ENCODE measurements at regions not wholly inside any gene's neighbourhood (a gene's known extent, or its start where the extent isn't known, plus 50 kb on each side); places are given as distances from the start of the nearest gene placed in this dataset.

GRCh38 chr11:134862587-134863195, 450.6 kb upstream of the B3GAT1 start:
- H3K27me3 ChIP-seq: no peaks in the 10 kb centered on the region
- H3K27ac ChIP-seq: no peak overlapping the region
- no peak overlapping the region for H3K4me3 ChIP-seq
- WGBS, 3 donors: 59 to 71% (median 68%) methylated on average over 10 of the region's 10 CpGs
- no peak for DNase-seq
- intact Hi-C loops (cut with DNase I): no loop called here
- no peaks in the 10 kb centered on the region for H3K4me1 ChIP-seq (ENCODE audit: insufficient read depth)
- no peaks in the 10 kb centered on the region for H3K36me3 ChIP-seq
- H3K9me3 ChIP-seq: no peaks in the 10 kb centered on the region
- TF ChIP-seq POLR2A (IDR thresholded peaks at IDR 0.05): no peak
- no peak for TF ChIP-seq CTCF (IDR thresholded peaks at IDR 0.05)
- TF ChIP-seq EP300 (IDR thresholded peaks at IDR 0.05): no peak

- 41 to 50% (median 46%) methylated on average over 5 of the region's 5 CpGs for WGBS, 3 donors
- intact Hi-C loops (cut with DNase I): no loop called here
These were observed 450.1 kb upstream of the B3GAT1 start for GRCh38 chr11:134862105-134862502.

GRCh38 chr11:134861490-134862104, 449.6 kb upstream of the B3GAT1 start:
- Histone ChIP-seq H3K4me1 (ENCODE audit: insufficient read depth) (no peaks in the 10 kb centered on the region), H3K27me3 (no peaks in the 10 kb centered on the region), H3K36me3 (no peaks in the 10 kb centered on the region), H3K4me3 (no peak overlapping the region), H3K27ac (no peak overlapping the region), H3K9me3 (no peaks in the 10 kb centered on the region)
- TF ChIP-seq POLR2A (IDR thresholded peaks at IDR 0.05) (no peak), CTCF (IDR thresholded peaks at IDR 0.05) (no peak), EP300 (IDR thresholded peaks at IDR 0.05) (no peak)
- intact Hi-C loops (cut with DNase I): no loop called here
- DNase-seq: no peak
- WGBS, 3 donors: 76 to 84% (median 84%) methylated on average over 15 of the region's 15 CpGs

More at GRCh38 chr11:134862105-134862502, 450.1 kb upstream of the B3GAT1 start:
- Histone ChIP-seq H3K27me3 (no peaks in the 10 kb centered on the region), H3K4me3 (no peak overlapping the region), H3K27ac (no peak overlapping the region), H3K9me3 (no peaks in the 10 kb centered on the region), H3K36me3 (no peaks in the 10 kb centered on the region), H3K4me1 (ENCODE audit: insufficient read depth) (no peaks in the 10 kb centered on the region)
- TF ChIP-seq POLR2A (IDR thresholded peaks at IDR 0.05) (no peak), CTCF (IDR thresholded peaks at IDR 0.05) (no peak), EP300 (IDR thresholded peaks at IDR 0.05) (no peak)
- DNase-seq: no peak

- 68 to 71% (median 70%) methylated on average over 8 of the region's 8 CpGs for WGBS, 3 donors
- Histone ChIP-seq H3K4me1 (ENCODE audit: insufficient read depth) (no peaks in the 10 kb centered on the region), H3K9me3 (no peaks in the 10 kb centered on the region), H3K27ac (no peak overlapping the region), H3K27me3 (no peaks in the 10 kb centered on the region), H3K36me3 (no peaks in the 10 kb centered on the region), H3K4me3 (no peak overlapping the region)
- no peak for TF ChIP-seq CTCF (IDR thresholded peaks at IDR 0.05)
- no peak for TF ChIP-seq EP300 (IDR thresholded peaks at IDR 0.05)
- TF ChIP-seq POLR2A (IDR thresholded peaks at IDR 0.05): no peak
- intact Hi-C loops (cut with DNase I): no loop called here
- DNase-seq: no peak
These were observed 446.9 kb upstream of the B3GAT1 start for GRCh38 chr11:134858783-134859480.
